ENCODE measurements at regions not wholly inside any gene's neighbourhood (a gene's known extent, or its start where the extent isn't known, plus 50 kb on each side); places are given as distances from the start of the nearest gene placed in this dataset.

- Histone ChIP-seq H3K4me1 (peaks cover 0 to 23% (median 12%) of the 10 kb centered on the region in 4 donors), H3K36me3 (no peaks in the 10 kb centered on the region), H3K9me3 (no peaks in the 10 kb centered on the region), H3K4me3 (peak overlapping the region; percentile 54 to 68 (median 62)), H3K27me3 (no peaks in the 10 kb centered on the region), H3K27ac (replicated peaks in 1 of 4) (peak overlapping the region; percentile 38 to 60 (median 47))
- TF ChIP-seq POLR2AphosphoS5 (IDR thresholded peaks at IDR 0.05) (no peak), POLR2A (IDR thresholded peaks at IDR 0.05; ENCODE audit: low read depth) (no peak), EP300 (IDR thresholded peaks at IDR 0.05) (no peak)
- TF ChIP-seq, protein P1, sequence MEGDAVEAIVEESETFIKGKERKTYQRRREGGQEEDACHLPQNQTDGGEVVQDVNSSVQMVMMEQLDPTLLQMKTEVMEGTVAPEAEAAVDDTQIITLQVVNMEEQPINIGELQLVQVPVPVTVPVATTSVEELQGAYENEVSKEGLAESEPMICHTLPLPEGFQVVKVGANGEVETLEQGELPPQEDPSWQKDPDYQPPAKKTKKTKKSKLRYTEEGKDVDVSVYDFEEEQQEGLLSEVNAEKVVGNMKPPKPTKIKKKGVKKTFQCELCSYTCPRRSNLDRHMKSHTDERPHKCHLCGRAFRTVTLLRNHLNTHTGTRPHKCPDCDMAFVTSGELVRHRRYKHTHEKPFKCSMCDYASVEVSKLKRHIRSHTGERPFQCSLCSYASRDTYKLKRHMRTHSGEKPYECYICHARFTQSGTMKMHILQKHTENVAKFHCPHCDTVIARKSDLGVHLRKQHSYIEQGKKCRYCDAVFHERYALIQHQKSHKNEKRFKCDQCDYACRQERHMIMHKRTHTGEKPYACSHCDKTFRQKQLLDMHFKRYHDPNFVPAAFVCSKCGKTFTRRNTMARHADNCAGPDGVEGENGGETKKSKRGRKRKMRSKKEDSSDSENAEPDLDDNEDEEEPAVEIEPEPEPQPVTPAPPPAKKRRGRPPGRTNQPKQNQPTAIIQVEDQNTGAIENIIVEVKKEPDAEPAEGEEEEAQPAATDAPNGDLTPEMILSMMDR (IDR thresholded peaks at IDR 0.05): no peak
- DNase-seq (ENCODE audit: extremely low spot score): no peak
- WGBS: 2% methylated on average over 31 of the region's 44 CpGs
- intact Hi-C loops (cut with DNase I): no loop called here
Observed at GRCh38 chr6:19691465-19692167, 145.6 kb upstream of the ID4 start.

- H3K27me3 ChIP-seq: no peaks in the 10 kb centered on the region
- H3K36me3 ChIP-seq: no peaks in the 10 kb centered on the region
- DNase-seq (ENCODE audit: extremely low spot score): no peak
- peaks cover 0 to 23% (median 12%) of the 10 kb centered on the region in 4 donors for H3K4me1 ChIP-seq
- H3K4me3 ChIP-seq: peak overlapping the region in 2 of 4 donors; percentile 59 to 64
- H3K9me3 ChIP-seq: no peaks in the 10 kb centered on the region
- intact Hi-C loops (cut with DNase I): no loop called here
- WGBS: 69% methylated on average over 3 of the region's 3 CpGs
- no peak overlapping the region for H3K27ac ChIP-seq (replicated peaks in 1 of 4)
- TF ChIP-seq, protein P1 (IDR thresholded peaks at IDR 0.05): no peak
- TF ChIP-seq POLR2AphosphoS5 (IDR thresholded peaks at IDR 0.05): no peak
- TF ChIP-seq EP300 (IDR thresholded peaks at IDR 0.05): no peak
- no peak for TF ChIP-seq POLR2A (IDR thresholded peaks at IDR 0.05; ENCODE audit: low read depth)
Observed at GRCh38 chr6:19692506-19693298, 144.5 kb upstream of the ID4 start.

GRCh38 chr6:19694697-19695096, 142.5 kb upstream of the ID4 start:
- intact Hi-C loops (cut with DNase I): no loop called here
- no peak for DNase-seq (ENCODE audit: extremely low spot score)
- TF ChIP-seq POLR2AphosphoS5 (IDR thresholded peaks at IDR 0.05): no peak
- TF ChIP-seq, protein P1 (IDR thresholded peaks at IDR 0.05): no peak
- TF ChIP-seq POLR2A (IDR thresholded peaks at IDR 0.05; ENCODE audit: low read depth): no peak
- no peak for TF ChIP-seq EP300 (IDR thresholded peaks at IDR 0.05)
- WGBS: 97% methylated on average over 3 of the region's 3 CpGs
- peaks cover 0 to 23% (median 12%) of the 10 kb centered on the region in 4 donors for H3K4me1 ChIP-seq
- no peaks in the 10 kb centered on the region for H3K36me3 ChIP-seq
- H3K27me3 ChIP-seq: no peaks in the 10 kb centered on the region
- H3K27ac ChIP-seq (replicated peaks in 1 of 4): no peak overlapping the region
- H3K4me3 ChIP-seq: no peak overlapping the region
- no peaks in the 10 kb centered on the region for H3K9me3 ChIP-seq

- H3K9me3 ChIP-seq: no peaks in the 10 kb centered on the region
- TF ChIP-seq EP300 (IDR thresholded peaks at IDR 0.05) (no peak), POLR2AphosphoS5 (IDR thresholded peaks at IDR 0.05) (no peak), POLR2A (IDR thresholded peaks at IDR 0.05; ENCODE audit: low read depth) (no peak)
- TF ChIP-seq, protein P1 (IDR thresholded peaks at IDR 0.05): no peak
- no peaks in the 10 kb centered on the region for H3K36me3 ChIP-seq
- 84% methylated on average over 2 of the region's 3 CpGs for WGBS
- H3K27me3 ChIP-seq: no peaks in the 10 kb centered on the region
- no peaks in the 10 kb centered on the region for H3K4me1 ChIP-seq
- no peak overlapping the region for H3K4me3 ChIP-seq
- intact Hi-C loops (cut with DNase I): no loop called here
- no peak for DNase-seq (ENCODE audit: extremely low spot score)
- H3K27ac ChIP-seq (replicated peaks in 1 of 4): no peak overlapping the region
Observed at GRCh38 chr6:19697744-19698290, 139.4 kb upstream of the ID4 start.

All from esophagus muscularis mucosa (tissue), 4 donors.